NCI-H345 (cell line): ENCODE measurements at regions not wholly inside any gene's neighbourhood (a gene's known extent, or its start where the extent isn't known, plus 50 kb on each side); places are given as distances from the start of the nearest gene placed in this dataset.

Source experiments
- DNase-seq: peaks from one replicate; lab custom pipeline; 2025; lab: John Stamatoyannopoulos, UW

DNA sequence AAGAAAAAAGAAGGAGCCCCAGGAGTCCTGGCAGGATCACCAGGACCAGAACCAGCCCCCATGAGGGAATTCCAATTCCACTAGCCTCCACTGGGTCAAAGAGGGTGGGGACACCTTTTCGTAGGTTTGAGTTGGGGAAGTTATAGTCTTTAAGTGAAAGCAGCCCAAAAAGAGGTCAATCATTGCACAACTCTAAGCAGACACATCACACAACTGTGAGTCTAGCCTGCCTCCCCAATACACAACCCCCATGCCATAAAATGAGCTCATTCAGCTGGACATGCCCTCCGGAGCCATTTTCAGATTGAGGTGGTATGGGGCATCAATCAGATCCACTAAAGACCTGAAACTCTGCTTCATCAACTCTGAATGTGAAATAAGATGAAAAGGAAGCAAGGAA lies 179.9 kb downstream of the NPHP4 start:
- no peak for DNase-seq

DNA sequence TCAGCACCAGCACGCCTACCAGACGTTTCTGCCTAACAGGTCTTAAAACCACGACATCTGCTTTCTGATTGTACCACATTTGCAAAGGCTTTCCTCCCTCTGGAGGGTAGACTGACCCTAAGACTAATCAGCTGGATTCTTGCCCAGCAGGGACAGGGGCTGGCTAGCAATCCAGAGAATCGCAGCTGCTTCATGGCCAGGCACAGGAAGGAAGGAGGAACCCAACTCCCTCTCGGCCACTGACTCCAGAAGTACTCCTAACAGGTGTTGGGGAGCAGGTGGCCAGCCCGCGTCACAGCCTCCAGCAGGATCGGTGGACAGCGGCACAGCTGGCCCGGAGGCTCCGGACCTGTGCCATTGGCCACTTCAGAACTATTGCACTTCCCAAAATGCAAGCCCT lies 180.8 kb downstream of the NPHP4 start:
- no peak for DNase-seq

DNA sequence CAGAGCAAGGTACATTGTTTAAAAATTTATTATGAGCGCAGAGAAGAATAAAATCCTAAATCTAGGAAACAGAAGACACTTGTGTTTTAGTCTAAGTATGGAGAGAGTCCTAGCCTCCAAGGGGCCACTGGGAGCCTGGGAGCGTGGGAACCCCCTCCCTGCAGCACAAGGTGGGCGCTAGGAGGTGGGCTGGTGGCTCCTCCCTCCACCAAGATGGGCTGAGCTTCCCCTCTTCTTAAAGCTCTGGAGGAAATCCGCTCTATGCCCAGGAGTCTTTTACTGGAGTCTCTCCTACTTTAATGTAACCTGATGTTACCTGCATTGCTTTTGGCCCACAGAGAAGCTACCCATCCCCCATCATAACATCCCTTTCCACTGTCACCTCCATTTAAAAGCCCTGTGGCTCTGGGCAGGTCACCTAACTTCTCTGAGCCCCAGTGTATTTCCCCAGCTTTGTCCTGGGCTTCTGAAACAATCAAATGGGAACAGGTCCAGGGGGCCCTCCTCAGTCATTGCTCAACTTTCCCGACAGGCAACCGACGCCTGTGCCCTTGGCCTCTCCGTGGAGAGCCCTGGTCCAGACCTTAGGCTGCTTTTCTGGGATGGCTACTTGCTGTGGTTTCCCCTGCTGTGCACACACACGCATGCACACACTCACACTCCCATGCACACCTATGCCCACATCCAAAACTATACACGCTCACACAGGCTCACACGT lies 181.5 kb downstream of the NPHP4 start:
- DNase-seq: no peak

DNA sequence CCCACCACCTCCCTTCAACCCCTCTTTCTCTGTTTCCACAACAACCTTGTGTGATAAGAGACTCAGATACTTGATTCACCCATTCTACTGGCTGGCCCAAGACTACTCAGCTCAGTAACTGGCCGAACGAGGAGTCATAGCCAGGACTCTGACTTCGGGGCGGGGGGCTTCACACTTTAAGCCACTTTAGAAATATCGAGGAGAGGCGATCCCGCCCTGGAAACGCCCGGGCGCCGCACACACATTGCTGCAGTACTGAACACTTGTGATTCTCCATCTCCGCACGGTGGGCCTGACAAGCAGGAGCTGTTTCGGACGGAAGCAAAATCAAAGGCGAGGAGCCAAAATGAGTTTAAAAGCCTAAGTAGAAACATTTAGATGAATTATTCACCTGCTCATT lies 182.1 kb downstream of the NPHP4 start:
- DNase-seq: no peak

GRCh38 chr1:5809207-5809788 lies 182.9 kb downstream of the NPHP4 start:
- no peak for DNase-seq

GRCh38 chr1:5803851-5804250 lies 188.4 kb downstream of the NPHP4 start:
- no peak for DNase-seq

GRCh38 chr1:5802606-5803005 lies 189.6 kb downstream of the NPHP4 start:
- no peak for DNase-seq

DNA sequence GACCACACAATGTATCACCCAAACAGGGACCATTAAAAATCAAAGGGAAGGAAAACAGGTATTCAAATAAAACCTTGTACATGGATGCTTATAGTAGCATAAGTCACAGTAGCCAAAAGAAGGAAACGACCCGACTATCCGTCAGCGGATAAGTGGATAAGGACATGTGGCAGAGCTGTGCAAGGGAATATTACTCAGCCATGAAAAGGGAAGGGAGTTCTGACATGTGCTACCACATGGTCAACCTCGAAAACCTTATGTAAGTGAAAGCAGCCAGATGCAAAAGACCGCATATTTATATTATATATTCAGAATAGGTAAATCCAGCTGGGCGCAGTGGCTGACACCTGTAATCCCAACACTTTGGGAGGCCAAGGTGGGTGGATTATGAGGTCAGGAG lies 193.3 kb downstream of the NPHP4 start:
- no peak for DNase-seq

DNA sequence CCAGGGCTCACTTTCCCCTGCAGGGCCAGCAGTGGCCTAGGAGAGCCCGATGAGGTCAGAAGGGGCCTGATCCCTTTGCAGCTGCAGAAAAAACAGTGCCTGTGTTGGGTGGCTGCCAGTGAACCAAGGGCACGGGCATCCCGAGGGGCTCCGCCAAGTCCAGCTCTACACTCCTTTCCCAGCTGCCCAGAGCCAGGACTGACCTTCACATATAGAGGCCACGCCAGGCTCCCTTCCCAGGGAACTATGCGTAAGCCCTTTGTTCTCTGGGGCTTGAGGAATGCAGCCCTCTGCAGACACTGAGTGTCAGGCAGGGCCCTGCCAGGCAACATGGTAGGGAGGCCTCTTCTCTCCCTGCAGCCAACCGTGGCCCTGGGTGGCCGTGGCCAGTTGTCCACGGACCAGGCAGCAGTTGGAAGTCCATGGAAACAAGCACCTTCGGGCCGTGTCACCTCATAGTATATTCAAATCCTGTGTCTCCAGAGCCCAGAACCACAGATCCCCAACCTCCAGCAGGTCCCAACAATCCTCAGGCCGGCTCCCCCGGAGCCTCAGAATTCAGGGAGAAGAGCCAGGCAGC lies 194.0 kb downstream of the NPHP4 start:
- no peak for DNase-seq

- DNase-seq: no peak
Observed at GRCh38 chr1:5796028-5796427, 196.2 kb downstream of the NPHP4 start.

DNA sequence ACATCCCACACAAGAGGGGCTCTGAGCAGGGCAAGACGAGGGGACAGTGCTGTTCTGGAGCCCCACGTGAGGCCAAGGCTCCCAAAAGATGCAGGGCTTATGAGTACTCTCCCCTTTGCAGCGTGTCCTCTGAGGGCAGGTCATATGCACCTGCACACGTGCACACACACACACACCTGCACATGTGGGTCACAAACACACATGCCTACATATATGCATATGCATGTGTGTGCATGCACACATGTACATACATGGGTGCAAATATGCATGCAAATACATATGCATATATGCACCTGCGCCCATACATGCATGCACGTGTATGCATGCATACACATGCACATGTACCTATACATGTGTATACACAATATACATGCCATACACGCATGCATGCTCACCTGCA lies 197.9 kb downstream of the NPHP4 start:
- DNase-seq: no peak

- DNase-seq: no peak
Observed at GRCh38 chr1:5793516-5793915, 198.7 kb downstream of the NPHP4 start.

DNA sequence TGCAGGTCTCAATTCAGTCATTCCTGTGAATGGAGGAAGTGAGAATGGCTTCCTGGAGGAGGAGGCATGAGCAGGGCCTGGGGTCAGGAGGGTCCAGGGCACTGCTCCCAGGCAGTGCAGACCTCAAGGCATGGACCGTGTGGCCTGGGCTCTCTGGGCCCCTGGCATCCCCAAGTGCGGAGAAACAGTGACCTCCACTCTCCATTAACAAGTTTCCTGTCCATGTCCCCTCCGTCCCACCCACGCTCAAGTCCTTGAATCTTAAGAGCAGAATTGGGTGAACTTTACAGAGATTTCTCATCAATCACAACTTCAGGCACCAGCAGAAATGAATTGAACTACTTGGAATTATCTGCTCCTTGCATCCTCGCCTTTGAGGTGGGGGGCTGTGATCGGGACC lies 211.1 kb downstream of the NPHP4 start:
- DNase-seq: no peak

DNA sequence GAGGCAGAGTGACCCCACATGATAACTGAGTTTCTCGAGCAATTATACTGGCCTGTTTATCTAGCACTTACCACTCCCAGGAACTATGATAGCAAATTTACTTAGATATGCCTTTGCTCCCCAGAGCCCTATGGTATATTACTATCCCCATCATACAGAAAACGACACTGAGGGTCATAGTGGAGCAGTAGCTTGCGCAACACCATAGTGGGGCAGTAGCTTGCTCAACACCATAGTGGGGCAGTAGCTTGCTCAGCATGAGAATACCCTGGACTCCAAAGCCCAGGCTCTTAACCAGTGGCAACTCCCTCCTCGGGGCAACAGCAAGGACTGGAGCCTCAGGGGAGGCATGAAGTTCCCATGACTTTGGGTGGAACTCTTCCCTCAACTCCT lies 211.9 kb downstream of the NPHP4 start:
- no peak for DNase-seq

DNA sequence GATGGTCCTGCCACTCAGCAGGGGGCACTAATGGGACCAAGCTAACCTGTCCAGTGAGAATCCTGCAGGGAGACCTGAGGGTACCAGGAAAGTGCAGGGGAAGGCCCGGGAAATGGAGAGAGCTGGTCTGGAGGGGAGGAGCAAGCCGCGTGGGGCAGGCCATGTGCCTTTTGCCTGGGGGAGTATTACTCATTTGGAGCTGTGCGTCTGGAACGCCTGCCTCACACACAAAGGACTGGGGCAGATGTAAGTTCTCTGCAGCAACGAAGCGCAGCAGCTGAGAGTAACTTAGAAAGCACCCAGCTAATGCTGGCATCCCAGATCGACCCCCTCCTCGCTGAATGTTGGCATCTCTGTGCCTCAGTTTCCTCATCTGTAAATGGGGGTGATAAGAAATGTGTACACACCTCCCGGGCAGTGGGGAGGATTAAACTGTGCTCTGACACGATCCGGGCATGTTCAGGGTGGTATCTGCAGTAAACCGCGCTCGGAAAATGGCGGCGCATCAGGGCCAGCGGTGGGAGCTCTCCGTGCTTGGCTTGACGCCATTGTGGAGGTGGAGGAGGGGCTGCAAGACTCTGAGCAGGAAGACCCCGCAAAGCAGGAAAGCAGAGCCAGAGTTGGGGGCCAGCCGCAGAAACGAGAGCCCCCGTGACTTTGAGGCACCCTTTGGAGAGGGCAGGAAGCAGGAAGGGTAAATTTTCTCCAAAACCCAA lies 212.5 kb downstream of the NPHP4 start:
- DNase-seq: no peak

DNA sequence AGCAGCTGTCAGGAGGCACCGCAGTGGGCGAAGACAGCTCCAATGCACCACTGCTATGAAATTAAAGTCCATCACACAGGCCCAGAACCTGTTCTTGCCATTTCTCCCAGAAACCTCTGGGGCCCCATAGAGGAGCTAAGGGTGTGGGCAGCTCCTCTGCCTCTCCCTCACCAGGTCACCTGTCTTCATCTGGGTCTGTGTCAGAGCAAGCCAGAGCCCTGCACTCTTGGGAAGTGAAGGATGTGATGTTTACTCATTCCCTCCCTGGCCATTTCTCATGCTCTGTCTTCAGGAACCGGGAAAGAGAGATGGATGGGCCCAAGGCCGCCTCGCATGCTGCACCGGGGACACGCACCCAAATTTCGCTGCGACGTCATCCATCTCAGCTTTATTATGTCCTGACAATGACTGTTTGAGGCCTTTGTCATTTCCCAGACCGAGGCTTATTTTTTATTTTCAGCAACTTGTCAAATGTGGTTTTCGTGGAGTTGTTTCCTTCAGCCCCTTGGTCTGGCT lies 216.1 kb downstream of the NPHP4 start:
- DNase-seq: no peak

DNA sequence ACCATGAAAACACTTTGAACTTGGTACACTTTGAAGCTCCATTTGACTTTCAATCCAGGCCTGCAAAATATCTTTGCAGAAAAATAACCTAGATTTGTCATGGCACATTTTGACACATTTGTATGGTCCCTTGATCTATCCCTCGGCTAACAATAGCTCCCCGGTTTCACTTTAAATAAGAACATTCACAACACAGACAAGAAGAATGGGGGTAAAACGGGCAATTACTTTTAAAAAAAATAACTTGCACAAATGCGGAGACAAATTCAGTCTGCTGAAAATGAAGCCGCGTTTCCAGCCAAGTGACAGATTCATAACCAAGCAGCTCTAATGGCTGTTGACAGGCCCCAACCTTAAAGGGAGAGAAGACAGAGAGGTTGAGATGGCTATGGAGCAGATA lies 218.2 kb downstream of the NPHP4 start:
- no peak for DNase-seq

- DNase-seq: no peak
Observed at GRCh38 chr1:5771788-5772187, 220.4 kb downstream of the NPHP4 start.

- peak; percentile 67 for DNase-seq
Observed at GRCh38 chr1:5770981-5771765, 221.1 kb downstream of the NPHP4 start.

DNA sequence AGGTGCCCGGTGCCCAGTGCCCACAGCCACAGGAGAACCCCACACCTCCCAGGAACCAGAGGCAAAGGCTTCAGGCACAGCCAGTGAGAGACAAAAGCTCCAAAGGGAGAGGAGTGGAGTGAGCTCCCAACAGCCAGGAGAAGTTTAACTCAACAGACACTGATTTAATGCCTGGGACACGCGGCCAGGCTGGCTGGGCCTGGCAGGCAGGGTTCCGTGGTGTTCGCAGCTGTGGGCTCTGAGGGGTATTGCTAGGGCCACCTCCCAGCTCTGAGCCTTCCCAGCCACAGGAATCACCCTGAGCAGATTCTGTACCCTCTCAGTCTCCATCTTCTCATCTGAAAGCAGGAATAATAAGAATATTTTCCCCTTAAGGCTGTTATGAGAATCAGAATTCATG lies 222.5 kb downstream of the NPHP4 start:
- no peak for DNase-seq

DNA sequence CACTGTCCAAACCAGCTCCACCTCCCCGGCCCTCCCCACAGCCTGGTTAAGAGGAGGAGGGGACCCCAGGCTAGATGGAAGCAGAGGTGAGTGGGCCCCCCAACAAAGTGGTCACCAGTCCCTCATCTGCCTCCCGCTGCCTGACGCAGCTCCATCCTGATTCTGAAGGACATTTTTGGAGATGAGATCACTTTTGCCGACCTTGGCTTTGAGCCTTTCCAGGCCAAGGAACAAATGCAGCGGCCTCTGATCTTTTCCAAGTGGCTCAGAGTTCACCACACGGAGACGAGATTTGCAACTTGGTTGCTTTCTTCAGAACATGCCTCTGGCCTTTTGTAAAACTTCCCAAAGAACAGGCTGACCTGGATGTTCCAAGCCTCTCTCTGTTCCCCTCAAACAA lies 223.1 kb downstream of the NPHP4 start:
- DNase-seq: no peak

DNA sequence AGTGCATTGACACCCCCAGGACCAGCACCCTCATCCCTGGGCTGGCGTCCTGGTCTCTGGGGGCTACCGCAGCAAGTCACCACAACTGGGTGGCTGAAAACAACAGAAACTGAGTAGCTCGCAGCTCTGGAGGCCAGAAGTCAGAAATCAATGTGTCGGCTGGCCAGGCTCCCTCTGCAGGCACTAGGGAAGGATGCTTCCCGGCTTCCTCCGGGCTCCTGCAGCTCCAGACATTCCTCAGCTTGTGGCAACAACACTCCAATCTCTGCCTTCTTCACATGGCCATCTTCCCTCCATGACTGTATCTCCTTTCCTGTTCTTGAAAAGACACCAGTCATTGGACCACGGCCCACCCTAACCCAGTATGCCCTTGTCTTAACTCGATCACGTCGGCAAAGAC lies 224.2 kb downstream of the NPHP4 start:
- no peak for DNase-seq
